Fibroblast of lung (primary cell): ENCODE measurements at regions not wholly inside any gene's neighbourhood (a gene's known extent, or its start where the extent isn't known, plus 50 kb on each side); places are given as distances from the start of the nearest gene placed in this dataset.

Source experiments
- DNase-seq, 2 donors: peaks; one replicate each; pipeline versions ENCODE4 v3.0.0 to v3.0.0-alpha.2; 2010; ENCODE audit warnings: low read depth in 2 of 2
- H2AFZ ChIP-seq: 2 replicates; pipeline ENCODE4 v1.5.1; 2012; ENCODE audit warnings: low read length, control low read depth, inconsistent platforms
- H3K27ac ChIP-seq: 2 replicates; pipeline ENCODE4 v1.5.1; 2011; ENCODE audit warnings: low read length, control low read depth; ENCODE audit not compliant: insufficient read depth
- H3K27me3 ChIP-seq: 2 replicates; pipeline ENCODE4 v1.5.1; 2011; ENCODE audit warnings: mild to moderate bottlenecking, low read length; ENCODE audit not compliant: control insufficient read depth, insufficient read depth
- H3K36me3 ChIP-seq: 2 replicates; pipeline ENCODE4 v1.5.1; 2011; ENCODE audit warnings: low read length; ENCODE audit not compliant: control insufficient read depth, insufficient read depth
- H3K4me1 ChIP-seq: 2 replicates; pipeline ENCODE4 v1.5.1; 2011; ENCODE audit warnings: low read length; ENCODE audit not compliant: control insufficient read depth, insufficient read depth; ENCODE audit errors: extremely low read depth
- H3K4me2 ChIP-seq: 2 replicates; pipeline ENCODE4 v1.5.1; 2011; ENCODE audit warnings: low read length, control low read depth; ENCODE audit not compliant: insufficient read depth; ENCODE audit errors: extremely low read depth
- H3K4me3 ChIP-seq, 4 experiments: fragments of 200-600 bp in 1 of 4; sonication (generic) in 1 of 4; replicated peaks in 1 of 4; 2 replicates each; pipeline ENCODE4 v1.5.1; 2011 to 2016; ENCODE audit warnings: low read length in 4 of 4, low read depth in 3 of 4, mild to moderate bottlenecking in 3 of 4, control low read depth in 2 of 4, inconsistent platforms in 1 of 4, mixed read lengths in 1 of 4; ENCODE audit not compliant: insufficient read depth in 1 of 4; ENCODE audit errors: control extremely low read depth in 1 of 4
- H3K79me2 ChIP-seq: 2 replicates; pipeline ENCODE4 v1.5.1; 2012; ENCODE audit warnings: mild to moderate bottlenecking, low read length, inconsistent platforms; ENCODE audit not compliant: control insufficient read depth, insufficient read depth
- H3K9ac ChIP-seq: 2 replicates; pipeline ENCODE4 v1.5.1; 2011; ENCODE audit warnings: mild to moderate bottlenecking, low read length, control low read depth; ENCODE audit not compliant: insufficient read depth
- H3K9me3 ChIP-seq: 2 replicates; pipeline ENCODE4 v1.5.1; 2012; ENCODE audit warnings: low read depth, low read length; ENCODE audit not compliant: control insufficient read depth, insufficient read depth
- H4K20me1 ChIP-seq: 2 replicates; pipeline ENCODE4 v1.5.1; 2011; ENCODE audit warnings: low read length; ENCODE audit not compliant: control insufficient read depth, insufficient read depth; ENCODE audit errors: extremely low read depth
- CTCF ChIP-seq, 2 donors: IDR thresholded peaks in 1 of 2; conservative IDR thresholded peaks in 1 of 2; 1 replicate in 1 of 2; 2 replicates in 1 of 2; pipeline ENCODE4 v1.5.1; 2011 to 2012; ENCODE audit warnings: low read length in 2 of 2, control low read depth in 1 of 2, inconsistent platforms in 1 of 2, low read depth in 1 of 2, mild to moderate bottlenecking in 1 of 2
- EZH2 ChIP-seq: IDR thresholded peaks from 2 replicates; pipeline ENCODE4 v1.5.1; 2012; ENCODE audit warnings: low read length, control low read depth, mild to moderate bottlenecking; ENCODE audit errors: missing control alignments

DNA sequence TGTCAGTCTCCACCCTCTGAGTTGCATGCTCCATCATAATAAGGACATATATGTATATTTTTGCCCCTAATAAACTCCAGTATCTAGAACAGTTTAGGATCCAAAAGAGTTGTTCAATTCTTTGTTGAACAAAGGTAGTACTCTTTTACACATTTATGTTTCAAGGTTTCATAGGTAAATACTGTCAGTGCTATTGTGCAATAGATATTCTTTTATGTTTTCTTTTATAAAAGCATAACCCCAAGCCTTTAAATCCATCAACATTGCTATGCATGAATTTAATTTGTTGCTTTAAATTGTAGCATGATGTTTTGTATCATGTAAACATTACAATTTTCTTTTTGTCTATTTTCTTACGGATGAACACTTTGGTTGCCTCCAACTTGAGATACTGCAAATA, 469.7 kb upstream of the COBL start:
- Histone ChIP-seq H3K27me3 (no peaks in the 10 kb centered on the region), H3K79me2 (no peaks in the 10 kb centered on the region), H2AFZ (no peak overlapping the region), H3K36me3 (no peaks in the 10 kb centered on the region), H4K20me1 (no peaks in the 10 kb centered on the region), H3K9ac (no peak overlapping the region), H3K9me3 (no peaks in the 10 kb centered on the region), H3K4me3 (no peak overlapping the region), H3K4me1 (no peaks in the 10 kb centered on the region), H3K4me2 (no peak overlapping the region), H3K27ac (no peak overlapping the region)
- no peak for TF ChIP-seq CTCF (conservative IDR thresholded peaks at IDR 0.05 in 1 of 2, IDR thresholded peaks at IDR 0.05 in 1 of 2; ENCODE audit: low read depth in 1 of 2, low read length in 2 of 2)
- TF ChIP-seq EZH2, result no peak
- DNase-seq, result no peak

DNA sequence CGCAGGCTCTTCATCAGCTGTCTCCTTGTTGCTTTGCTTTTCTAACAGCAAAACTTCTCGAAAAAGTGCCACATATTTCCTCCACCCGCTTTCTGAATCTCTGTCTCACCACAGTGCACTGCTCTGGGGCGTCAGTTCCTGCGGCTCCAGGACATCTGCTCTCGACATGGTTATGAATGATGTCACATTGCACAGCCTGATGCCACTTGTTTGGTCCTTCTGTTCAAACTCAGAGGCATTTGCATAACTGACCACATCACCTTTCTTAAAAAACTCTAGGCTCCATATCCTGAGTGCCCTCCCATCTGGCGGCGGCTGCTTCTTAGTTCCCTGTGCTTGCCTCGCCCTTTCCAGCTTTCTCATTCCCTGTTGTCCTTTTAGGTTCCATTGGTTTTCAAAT, 469.3 kb upstream of the COBL start:
- H3K4me1 ChIP-seq, result no peaks in the 10 kb centered on the region
- no peak overlapping the region for H3K4me2 ChIP-seq
- TF ChIP-seq CTCF (conservative IDR thresholded peaks at IDR 0.05 in 1 of 2, IDR thresholded peaks at IDR 0.05 in 1 of 2; ENCODE audit: low read depth in 1 of 2, low read length in 2 of 2) (no peak), EZH2 (no peak)
- H3K9ac ChIP-seq, result no peak overlapping the region
- no peak for DNase-seq
- H3K27me3 ChIP-seq, result no peaks in the 10 kb centered on the region
- no peaks in the 10 kb centered on the region for H3K79me2 ChIP-seq
- H3K27ac ChIP-seq, result no peak overlapping the region
- H3K4me3 ChIP-seq, result no peak overlapping the region
- H4K20me1 ChIP-seq, result no peaks in the 10 kb centered on the region
- H3K9me3 ChIP-seq, result no peaks in the 10 kb centered on the region
- H2AFZ ChIP-seq, result no peak overlapping the region
- H3K36me3 ChIP-seq, result no peaks in the 10 kb centered on the region

DNA sequence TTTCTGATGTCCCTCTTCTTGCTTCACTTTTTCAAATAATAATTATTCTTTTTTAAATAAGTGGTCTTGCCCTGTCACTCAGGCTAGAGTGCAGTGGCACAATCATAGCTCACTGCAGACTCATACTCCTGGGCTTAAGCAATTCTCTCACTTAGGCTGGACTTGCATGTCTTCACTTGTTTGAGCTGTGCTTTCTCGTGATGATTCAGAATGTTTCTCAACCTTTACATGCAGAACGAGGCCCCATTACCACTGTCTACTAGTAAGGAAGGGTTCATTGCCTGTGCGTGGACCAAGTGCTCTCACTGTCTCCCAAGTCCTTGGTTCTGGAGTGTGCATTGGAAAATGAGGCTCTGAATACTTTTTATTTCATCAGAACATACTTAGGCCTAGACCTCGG, 468.6 kb upstream of the COBL start:
- Histone ChIP-seq H3K4me2 (no peak overlapping the region), H3K79me2 (no peaks in the 10 kb centered on the region)
- DNase-seq, result no peak

More for the DNA sequence above, 468.6 kb upstream of the COBL start:
- no peaks in the 10 kb centered on the region for H3K4me1 ChIP-seq
- no peaks in the 10 kb centered on the region for H3K36me3 ChIP-seq
- no peak overlapping the region for H2AFZ ChIP-seq
- H3K9me3 ChIP-seq, result no peaks in the 10 kb centered on the region
- H3K27ac ChIP-seq, result no peak overlapping the region
- H3K9ac ChIP-seq, result no peak overlapping the region
- no peaks in the 10 kb centered on the region for H3K27me3 ChIP-seq
- no peak overlapping the region for H3K4me3 ChIP-seq
- TF ChIP-seq CTCF (conservative IDR thresholded peaks at IDR 0.05 in 1 of 2, IDR thresholded peaks at IDR 0.05 in 1 of 2; ENCODE audit: low read depth in 1 of 2, low read length in 2 of 2), result no peak
- no peak for TF ChIP-seq EZH2
- H4K20me1 ChIP-seq, result no peaks in the 10 kb centered on the region
